Testis (tissue), 2 donors: ENCODE measurements at regions not wholly inside any gene's neighbourhood (a gene's known extent, or its start where the extent isn't known, plus 50 kb on each side); places are given as distances from the start of the nearest gene placed in this dataset.

Source experiments
- POLR2A ChIP-seq: fragments of 450-650 bp; IDR thresholded peaks from one replicate; pipeline ENCODE4 v1.6.1; 2017; ENCODE audit warnings: antibody characterized with exemption, mild to moderate bottlenecking, moderate library complexity
- TF ChIP-seq, protein P1 (sequence below), 3 experiments: fragments of 450-650 bp in 2 of 3; fragments of 200-600 bp in 1 of 3; sonication (generic) in 1 of 3; IDR thresholded peaks; one replicate each; pipeline ENCODE4 v1.5.1; 2016 to 2019; ENCODE audit warnings: antibody characterized with exemption in 3 of 3, mild to moderate bottlenecking in 2 of 3, moderate library complexity in 1 of 3

- TF ChIP-seq, protein P1, sequence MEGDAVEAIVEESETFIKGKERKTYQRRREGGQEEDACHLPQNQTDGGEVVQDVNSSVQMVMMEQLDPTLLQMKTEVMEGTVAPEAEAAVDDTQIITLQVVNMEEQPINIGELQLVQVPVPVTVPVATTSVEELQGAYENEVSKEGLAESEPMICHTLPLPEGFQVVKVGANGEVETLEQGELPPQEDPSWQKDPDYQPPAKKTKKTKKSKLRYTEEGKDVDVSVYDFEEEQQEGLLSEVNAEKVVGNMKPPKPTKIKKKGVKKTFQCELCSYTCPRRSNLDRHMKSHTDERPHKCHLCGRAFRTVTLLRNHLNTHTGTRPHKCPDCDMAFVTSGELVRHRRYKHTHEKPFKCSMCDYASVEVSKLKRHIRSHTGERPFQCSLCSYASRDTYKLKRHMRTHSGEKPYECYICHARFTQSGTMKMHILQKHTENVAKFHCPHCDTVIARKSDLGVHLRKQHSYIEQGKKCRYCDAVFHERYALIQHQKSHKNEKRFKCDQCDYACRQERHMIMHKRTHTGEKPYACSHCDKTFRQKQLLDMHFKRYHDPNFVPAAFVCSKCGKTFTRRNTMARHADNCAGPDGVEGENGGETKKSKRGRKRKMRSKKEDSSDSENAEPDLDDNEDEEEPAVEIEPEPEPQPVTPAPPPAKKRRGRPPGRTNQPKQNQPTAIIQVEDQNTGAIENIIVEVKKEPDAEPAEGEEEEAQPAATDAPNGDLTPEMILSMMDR (IDR thresholded peaks at IDR 0.05): no peak
- TF ChIP-seq POLR2A: no peak
Measured at GRCh38 chr20:20955892-20956291, 150.3 kb downstream of the LINC00237 start.
